Natural killer cell (primary cell): ENCODE measurements at regions not wholly inside any gene's neighbourhood (a gene's known extent, or its start where the extent isn't known, plus 50 kb on each side); places are given as distances from the start of the nearest gene placed in this dataset.

Experiments used
- ATAC-seq, 3 donors: fragments of 150-1000 bp in 2 of 3; fragments of 200-7000 bp in 1 of 3; cut with Tn5 transposase; 1 replicate in 1 of 3; 2 replicates in 2 of 3; pipeline ENCODE4 v1.10.0; 2021; ENCODE audit warnings: mild to moderate bottlenecking in 2 of 3, moderate library complexity in 2 of 3
- DNase-seq, 2 donors: peaks; one replicate each; pipeline versions ENCODE4 v3.0.0 to v3.0.0-alpha.2; 2013 to 2021; ENCODE audit warnings: mixed read lengths in 1 of 2
- H3K27ac ChIP-seq: one replicate; pipeline ENCODE4 v1.5.1; 2013; ENCODE audit warnings: mild to moderate bottlenecking, low read length
- H3K27me3 ChIP-seq: one replicate; pipeline ENCODE4 v1.6.1; 2013; ENCODE audit warnings: low read length; ENCODE audit not compliant: control insufficient read depth, insufficient read depth
- H3K36me3 ChIP-seq: one replicate; pipeline ENCODE4 v1.6.1; 2013; ENCODE audit warnings: low read length; ENCODE audit not compliant: control insufficient read depth, insufficient read depth
- H3K4me1 ChIP-seq: one replicate; pipeline ENCODE4 v1.6.1; 2013; ENCODE audit warnings: low read length; ENCODE audit not compliant: control insufficient read depth, insufficient read depth
- H3K4me3 ChIP-seq: one replicate; pipeline ENCODE4 v1.5.1; 2013; ENCODE audit warnings: low read length
- H3K9me3 ChIP-seq: one replicate; pipeline ENCODE4 v1.6.1; 2013; ENCODE audit warnings: low read length; ENCODE audit not compliant: control insufficient read depth, insufficient read depth
- H3K27ac Mint-ChIP-seq, 2 donors: one replicate each; pipeline ENCODE4 v1.8.0; 2022; ENCODE audit warnings: mild to moderate bottlenecking in 2 of 2, mixed read lengths in 2 of 2, moderate library complexity in 1 of 2
- H3K27me3 Mint-ChIP-seq, 2 donors: one replicate each; pipeline ENCODE4 v1.8.0; 2022; ENCODE audit warnings: low read depth in 2 of 2, mixed read lengths in 2 of 2
- H3K36me3 Mint-ChIP-seq: one replicate; pipeline ENCODE4 v1.8.0; 2022; ENCODE audit warnings: mixed read lengths
- H3K4me1 Mint-ChIP-seq, 2 donors: one replicate each; pipeline ENCODE4 v1.8.0; 2022; ENCODE audit warnings: mixed read lengths in 2 of 2
- H3K4me3 Mint-ChIP-seq: one replicate; pipeline ENCODE4 v1.8.0; 2022; ENCODE audit warnings: mild to moderate bottlenecking, moderate library complexity, mixed read lengths
- H3K9me3 Mint-ChIP-seq, 2 donors: one replicate each; pipeline ENCODE4 v1.8.0; 2022; ENCODE audit warnings: mixed read lengths in 2 of 2
- CTCF ChIP-seq: fragments of 200-600 bp; IDR thresholded peaks from one replicate; pipeline ENCODE4 v1.8.0; 2022; ENCODE audit warnings: antibody characterized with exemption
- whole genome bisulfite sequencing: methylation state at CpG from one replicate; pipeline ENCODE4 v1.1.7; 2013; ENCODE audit warnings: missing lambda C conversion rate; ENCODE audit not compliant: insufficient coverage; 5-methylcytosine and 5-hydroxymethylcytosine counted together
- intact Hi-C: fragments of 100-400 bp; cut with micrococcal nuclease; formaldehyde crosslinking; loops from one replicate; pipeline ENCODE4 v1.14.2; 2022

DNA sequence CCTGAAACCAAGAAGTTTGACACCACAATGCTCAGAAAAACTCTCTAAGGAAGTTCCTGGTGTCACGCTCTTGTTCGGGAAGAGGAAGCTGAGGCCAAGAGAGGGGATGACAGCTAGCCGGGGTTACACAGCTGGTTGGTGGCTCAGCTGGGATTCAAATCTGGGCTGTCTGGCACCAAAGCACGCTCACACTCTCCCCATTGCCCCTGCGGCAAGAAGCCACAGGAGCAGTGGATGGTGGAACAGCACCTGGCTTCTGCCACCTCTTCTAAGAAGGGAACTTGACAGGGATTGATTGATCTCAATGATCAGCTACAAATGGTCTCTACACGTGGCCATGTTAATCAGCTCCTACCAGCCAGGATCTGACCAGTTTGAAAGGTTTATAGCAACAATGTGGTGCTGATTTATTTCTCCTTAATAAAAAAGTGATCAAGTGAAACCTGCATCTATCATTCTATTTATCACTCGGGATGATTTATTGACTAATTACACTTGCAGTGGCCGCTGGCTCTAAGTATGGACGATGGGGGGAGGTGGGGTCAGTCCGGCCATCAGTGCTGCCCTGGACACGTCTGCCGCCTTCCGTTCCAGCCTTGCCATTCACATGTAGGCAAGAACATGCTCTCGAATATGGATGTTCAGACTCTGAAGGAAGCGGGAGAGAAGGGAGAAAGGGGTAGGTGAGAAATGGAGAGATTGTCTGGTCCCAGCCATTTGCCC, 71.9 kb upstream of the TOP1 start:
- Histone ChIP-seq H3K4me1 (peaks cover 8% of the 10 kb centered on the region), H3K9me3 (no peaks in the 10 kb centered on the region), H3K27me3 (no peaks in the 10 kb centered on the region), H3K27ac (no peak overlapping the region), H3K4me3 (no peak overlapping the region), H3K36me3 (no peaks in the 10 kb centered on the region)
- peaks cover 3 to 6% of the 10 kb centered on the region in 2 donors for H3K27me3 Mint-ChIP-seq
- TF ChIP-seq CTCF = no peak
- 51% methylated on average over 14 of the region's 15 CpGs for WGBS
- H3K9me3 Mint-ChIP-seq = no peaks in the 10 kb centered on the region
- ATAC-seq = no peak
- no peaks in the 10 kb centered on the region for H3K36me3 Mint-ChIP-seq
- H3K4me3 Mint-ChIP-seq = no peak overlapping the region
- H3K27ac Mint-ChIP-seq = no peak overlapping the region
- peaks cover 5% of the 10 kb centered on the region in 2 donors for H3K4me1 Mint-ChIP-seq
- intact Hi-C loops = no loop called here
- DNase-seq = no peak

GRCh38 chr20:40957265-40957760, 71.3 kb upstream of the TOP1 start:
- Mint-ChIP-seq H3K27me3 (peaks cover 5 to 6% of the 10 kb centered on the region in 2 donors), H3K36me3 (no peaks in the 10 kb centered on the region), H3K27ac (no peak overlapping the region), H3K4me3 (no peak overlapping the region), H3K9me3 (no peaks in the 10 kb centered on the region), H3K4me1 (peaks cover 9 to 10% of the 10 kb centered on the region in 2 donors)
- Histone ChIP-seq H3K36me3 (no peaks in the 10 kb centered on the region), H3K4me1 (peaks cover 14% of the 10 kb centered on the region), H3K9me3 (no peaks in the 10 kb centered on the region), H3K27me3 (no peaks in the 10 kb centered on the region), H3K27ac (no peak overlapping the region), H3K4me3 (no peak overlapping the region)
- DNase-seq (no peak), ATAC-seq (no peak)
- 88% methylated on average over 6 of the region's 6 CpGs for WGBS
- intact Hi-C loops = no loop called here
- no peak for TF ChIP-seq CTCF

- no peak overlapping the region for H3K4me3 ChIP-seq
- peaks cover 21% of the 10 kb centered on the region for H3K4me1 ChIP-seq
- intact Hi-C loops = no loop called here
- no peaks in the 10 kb centered on the region for H3K36me3 Mint-ChIP-seq
- H3K9me3 Mint-ChIP-seq = no peaks in the 10 kb centered on the region
- peaks cover 9 to 10% of the 10 kb centered on the region in 2 donors for H3K4me1 Mint-ChIP-seq
- DNase-seq (no peak), ATAC-seq (no peak)
- no peak for TF ChIP-seq CTCF
- H3K27ac Mint-ChIP-seq = no peak overlapping the region
- WGBS = 82% methylated on average over 4 of the region's 4 CpGs
- H3K27me3 Mint-ChIP-seq = peaks cover 6 to 8% of the 10 kb centered on the region in 2 donors
- no peaks in the 10 kb centered on the region for H3K27me3 ChIP-seq
- H3K9me3 ChIP-seq = no peaks in the 10 kb centered on the region
- no peak overlapping the region for H3K4me3 Mint-ChIP-seq
- no peak overlapping the region for H3K27ac ChIP-seq
- no peaks in the 10 kb centered on the region for H3K36me3 ChIP-seq
These were observed 70.0 kb upstream of the TOP1 start for GRCh38 chr20:40958598-40958997.
